HG03520 (cell line): ENCODE measurements at regions not wholly inside any gene's neighbourhood (a gene's known extent, or its start where the extent isn't known, plus 50 kb on each side); places are given as distances from the start of the nearest gene placed in this dataset.

ENCODE experiments used
- ATAC-seq: cut with Tn5 transposase; IDR thresholded peaks from one replicate; pipeline ENCODE4 v1.9.1; 2021; ENCODE audit warnings: mild to moderate bottlenecking, moderate library complexity; ENCODE audit not compliant: unreplicated experiment

- peak; percentile 90 for ATAC-seq
Observed at GRCh38 chr12:118689793-118690192, 291.5 kb upstream of the SRRM4 start.

- ATAC-seq = no peak
Observed at GRCh38 chr12:118690506-118690905, 290.8 kb upstream of the SRRM4 start.

- no peak for ATAC-seq
Observed at GRCh38 chr12:118694128-118694775, 287.1 kb upstream of the SRRM4 start.

- no peak for ATAC-seq
Observed at GRCh38 chr12:118704527-118705241, 276.7 kb upstream of the SRRM4 start.

- no peak for ATAC-seq
Observed at GRCh38 chr12:118706437-118706836, 274.9 kb upstream of the SRRM4 start.

- no peak for ATAC-seq
Observed at GRCh38 chr12:118709946-118710345, 271.4 kb upstream of the SRRM4 start.

- no peak for ATAC-seq
Observed at GRCh38 chr12:118711185-118711584, 270.2 kb upstream of the SRRM4 start.

- peak; percentile 63 for ATAC-seq
Observed at GRCh38 chr12:118714051-118714460, 267.3 kb upstream of the SRRM4 start.

- ATAC-seq = no peak
Observed at GRCh38 chr12:118714500-118714899, 266.8 kb upstream of the SRRM4 start.

GRCh38 chr12:118715647-118716046 lies 265.7 kb upstream of the SRRM4 start:
- ATAC-seq = no peak

- no peak for ATAC-seq
Observed at GRCh38 chr12:118727196-118727978, 254.0 kb upstream of the SRRM4 start.

GRCh38 chr12:118727979-118728366 lies 253.4 kb upstream of the SRRM4 start:
- no peak for ATAC-seq

GRCh38 chr12:118734266-118734665 lies 247.1 kb upstream of the SRRM4 start:
- no peak for ATAC-seq

GRCh38 chr12:118737985-118738540 lies 243.3 kb upstream of the SRRM4 start:
- ATAC-seq = no peak

GRCh38 chr12:118741194-118741593 lies 240.1 kb upstream of the SRRM4 start:
- ATAC-seq = no peak

GRCh38 chr12:118742431-118742830 lies 238.9 kb upstream of the SRRM4 start:
- ATAC-seq = no peak

GRCh38 chr12:118743896-118744700 lies 237.2 kb upstream of the SRRM4 start:
- no peak for ATAC-seq

GRCh38 chr12:118746176-118746575 lies 235.2 kb upstream of the SRRM4 start:
- ATAC-seq = no peak

GRCh38 chr12:118746960-118747359 lies 234.4 kb upstream of the SRRM4 start:
- no peak for ATAC-seq

- no peak for ATAC-seq
Observed at GRCh38 chr12:118747771-118748170, 233.6 kb upstream of the SRRM4 start.
